ENCODE measurements at regions not wholly inside any gene's neighbourhood (a gene's known extent, or its start where the extent isn't known, plus 50 kb on each side); places are given as distances from the start of the nearest gene placed in this dataset.

DNA sequence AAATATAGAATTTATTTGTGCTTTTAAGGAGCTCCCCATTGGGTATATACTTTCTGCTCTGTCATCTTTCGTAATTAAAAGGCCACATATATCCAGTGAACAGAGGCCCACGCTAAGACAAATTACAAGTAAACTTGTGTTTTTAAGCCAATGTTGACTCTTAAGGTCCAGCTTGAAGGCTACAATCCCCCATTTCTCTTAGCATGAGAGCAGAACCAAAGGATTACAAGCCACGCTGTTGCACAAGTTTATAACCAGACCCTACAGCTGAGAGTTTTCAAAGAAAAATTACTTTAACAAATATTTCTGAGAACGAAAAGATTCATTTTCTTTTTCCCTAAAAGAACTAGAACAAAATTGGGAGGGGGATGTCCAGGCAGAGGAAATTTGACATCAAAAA, 471.0 kb downstream of the TXNL1 start:
- no peak for TF ChIP-seq GATA2 (IDR thresholded peaks at IDR 0.05; ENCODE audit: low read depth, low read length)
- no peak for TF ChIP-seq GATA3 (IDR thresholded peaks at IDR 0.05; ENCODE audit: low read depth, low read length)

Data from SH-SY5Y (cell line).